ENCODE measurements at regions not wholly inside any gene's neighbourhood (a gene's known extent, or its start where the extent isn't known, plus 50 kb on each side); places are given as distances from the start of the nearest gene placed in this dataset.
"Not testable (repeated sequence)": the region's sequence is repeated elsewhere in the genome, so short reads cannot be mapped to it uniquely, and the experiment has no call there.

GRCh38 chr5:126274763-126275125 lies 148.5 kb upstream of the GRAMD2B start:
- no peak overlapping the region for H3K27ac Mint-ChIP-seq
- DNase-seq: no peak
- H3K4me3 Mint-ChIP-seq: no peak overlapping the region
- no peaks in the 10 kb centered on the region for H3K27me3 Mint-ChIP-seq
- H3K9me3 Mint-ChIP-seq: no peaks in the 10 kb centered on the region
- intact Hi-C loops (cut with micrococcal nuclease): no loop called here
- no peaks in the 10 kb centered on the region for H3K36me3 Mint-ChIP-seq
- ChIA-PET CTCF (no interaction called here), POLR2A (no interaction called here)
- no peaks in the 10 kb centered on the region for H3K4me1 Mint-ChIP-seq (ENCODE audit: low read depth)

- CTCF ChIA-PET: no interaction called here
- Mint-ChIP-seq H3K9me3 (no peaks in the 10 kb centered on the region), H3K4me1 (ENCODE audit: low read depth) (no peaks in the 10 kb centered on the region)
Measured at GRCh38 chr5:126277762-126278161, 145.4 kb upstream of the GRAMD2B start.

GRCh38 chr5:126280343-126280742 lies 142.9 kb upstream of the GRAMD2B start:
- Mint-ChIP-seq H3K27ac (no peak overlapping the region), H3K4me3 (no peak overlapping the region), H3K27me3 (no peaks in the 10 kb centered on the region), H3K4me1 (ENCODE audit: low read depth) (no peaks in the 10 kb centered on the region), H3K36me3 (no peaks in the 10 kb centered on the region), H3K9me3 (no peaks in the 10 kb centered on the region)
- intact Hi-C loops (cut with micrococcal nuclease): no loop called here
- no peak for DNase-seq
- CTCF ChIA-PET: no interaction called here
- POLR2A ChIA-PET: no interaction called here

More at GRCh38 chr5:126277762-126278161, 145.4 kb upstream of the GRAMD2B start:
- intact Hi-C loops (cut with micrococcal nuclease): no loop called here
- DNase-seq: no peak
- Mint-ChIP-seq H3K4me3 (no peak overlapping the region), H3K36me3 (no peaks in the 10 kb centered on the region), H3K27ac (no peak overlapping the region), H3K27me3 (no peaks in the 10 kb centered on the region)
- POLR2A ChIA-PET: no interaction called here

GRCh38 chr5:126280846-126281245 lies 142.4 kb upstream of the GRAMD2B start:
- intact Hi-C loops (cut with micrococcal nuclease): no loop called here
- DNase-seq: no peak
- ChIA-PET POLR2A (no interaction called here), CTCF (no interaction called here)
- no peaks in the 10 kb centered on the region for H3K36me3 Mint-ChIP-seq
- no peaks in the 10 kb centered on the region for H3K9me3 Mint-ChIP-seq
- H3K4me1 Mint-ChIP-seq (ENCODE audit: low read depth): no peaks in the 10 kb centered on the region
- no peaks in the 10 kb centered on the region for H3K27me3 Mint-ChIP-seq
- H3K4me3 Mint-ChIP-seq: no peak overlapping the region
- no peak overlapping the region for H3K27ac Mint-ChIP-seq

- H3K9me3 Mint-ChIP-seq: no peaks in the 10 kb centered on the region
Measured at GRCh38 chr5:126284977-126285696, 138.1 kb upstream of the GRAMD2B start.

GRCh38 chr5:126296121-126296520 lies 127.1 kb upstream of the GRAMD2B start:
- H3K27me3 Mint-ChIP-seq: peaks cover 12% of the 10 kb centered on the region
- DNase-seq; H3K4me3 Mint-ChIP-seq; H3K9me3 Mint-ChIP-seq; intact Hi-C loops (cut with micrococcal nuclease); CTCF ChIA-PET; POLR2A ChIA-PET; H3K4me1 Mint-ChIP-seq (ENCODE audit: low read depth); H3K27ac Mint-ChIP-seq; H3K36me3 Mint-ChIP-seq: not testable (repeated sequence)

More at GRCh38 chr5:126284977-126285696, 138.1 kb upstream of the GRAMD2B start:
- ChIA-PET CTCF (no interaction called here), POLR2A (no interaction called here)
- H3K27ac Mint-ChIP-seq: no peak overlapping the region
- no peak overlapping the region for H3K4me3 Mint-ChIP-seq
- intact Hi-C loops (cut with micrococcal nuclease): no loop called here
- no peaks in the 10 kb centered on the region for H3K27me3 Mint-ChIP-seq
- no peaks in the 10 kb centered on the region for H3K36me3 Mint-ChIP-seq
- no peaks in the 10 kb centered on the region for H3K4me1 Mint-ChIP-seq (ENCODE audit: low read depth)
- no peak for DNase-seq

- DNase-seq: no peak
- Mint-ChIP-seq H3K27ac (no peak overlapping the region), H3K4me3 (no peak overlapping the region), H3K9me3 (peaks cover 4% of the 10 kb centered on the region), H3K4me1 (ENCODE audit: low read depth) (no peaks in the 10 kb centered on the region), H3K36me3 (no peaks in the 10 kb centered on the region), H3K27me3 (peaks cover 5% of the 10 kb centered on the region)
- intact Hi-C loops (cut with micrococcal nuclease): no loop called here
- CTCF ChIA-PET: interaction anchor here (0.6 kb wide), 1 partner anchor 19 kb away, joined by 3 read pairs; no protein-coding TSS in a partner anchor
- POLR2A ChIA-PET: no interaction called here
Measured at GRCh38 chr5:126300293-126300692, 122.9 kb upstream of the GRAMD2B start.

GRCh38 chr5:126301056-126301455 lies 122.2 kb upstream of the GRAMD2B start:
- Mint-ChIP-seq H3K9me3 (peaks cover 4% of the 10 kb centered on the region), H3K27me3 (peaks cover 5% of the 10 kb centered on the region), H3K36me3 (no peaks in the 10 kb centered on the region), H3K27ac (no peak overlapping the region), H3K4me1 (ENCODE audit: low read depth) (no peaks in the 10 kb centered on the region), H3K4me3 (no peak overlapping the region)
- ChIA-PET POLR2A (no interaction called here), CTCF (no interaction called here)
- intact Hi-C loops (cut with micrococcal nuclease): no loop called here
- DNase-seq: no peak

- no peak overlapping the region for H3K27ac Mint-ChIP-seq
- no peak for DNase-seq
- H3K4me3 Mint-ChIP-seq: no peak overlapping the region
- ChIA-PET CTCF (no interaction called here), POLR2A (no interaction called here)
- peaks cover 2% of the 10 kb centered on the region for H3K9me3 Mint-ChIP-seq
- intact Hi-C loops (cut with micrococcal nuclease): no loop called here
- no peaks in the 10 kb centered on the region for H3K36me3 Mint-ChIP-seq
- H3K4me1 Mint-ChIP-seq (ENCODE audit: low read depth): no peaks in the 10 kb centered on the region
- no peaks in the 10 kb centered on the region for H3K27me3 Mint-ChIP-seq
Measured at GRCh38 chr5:126309860-126310259, 113.3 kb upstream of the GRAMD2B start.

GRCh38 chr5:126311766-126312165 lies 111.4 kb upstream of the GRAMD2B start:
- H3K9me3 Mint-ChIP-seq: no peaks in the 10 kb centered on the region
- H3K4me1 Mint-ChIP-seq (ENCODE audit: low read depth): no peaks in the 10 kb centered on the region
- ChIA-PET CTCF (no interaction called here), POLR2A (no interaction called here)
- intact Hi-C loops (cut with micrococcal nuclease): no loop called here
- no peak overlapping the region for H3K27ac Mint-ChIP-seq
- H3K4me3 Mint-ChIP-seq: no peak overlapping the region
- H3K27me3 Mint-ChIP-seq: peaks cover 4% of the 10 kb centered on the region
- no peaks in the 10 kb centered on the region for H3K36me3 Mint-ChIP-seq
- no peak for DNase-seq

- Mint-ChIP-seq H3K9me3 (no peaks in the 10 kb centered on the region), H3K27ac (no peak overlapping the region), H3K4me1 (ENCODE audit: low read depth) (no peaks in the 10 kb centered on the region), H3K4me3 (no peak overlapping the region), H3K36me3 (no peaks in the 10 kb centered on the region), H3K27me3 (peaks cover 4% of the 10 kb centered on the region)
- CTCF ChIA-PET: no interaction called here
- no peak for DNase-seq
- POLR2A ChIA-PET: no interaction called here
- intact Hi-C loops (cut with micrococcal nuclease): no loop called here
Measured at GRCh38 chr5:126315341-126315740, 107.9 kb upstream of the GRAMD2B start.

- no peak overlapping the region for H3K4me3 Mint-ChIP-seq
- intact Hi-C loops (cut with micrococcal nuclease): no loop called here
- no peaks in the 10 kb centered on the region for H3K9me3 Mint-ChIP-seq
- no peak for DNase-seq
- ChIA-PET CTCF (no interaction called here), POLR2A (no interaction called here)
- no peak overlapping the region for H3K27ac Mint-ChIP-seq
- H3K4me1 Mint-ChIP-seq (ENCODE audit: low read depth): no peaks in the 10 kb centered on the region
- no peaks in the 10 kb centered on the region for H3K36me3 Mint-ChIP-seq
- peaks cover 2% of the 10 kb centered on the region for H3K27me3 Mint-ChIP-seq
Measured at GRCh38 chr5:126332326-126332725, 90.9 kb upstream of the GRAMD2B start.

GRCh38 chr5:126334760-126335159 lies 88.4 kb upstream of the GRAMD2B start:
- H3K4me3 Mint-ChIP-seq: no peak overlapping the region
- no peaks in the 10 kb centered on the region for H3K9me3 Mint-ChIP-seq
- no peaks in the 10 kb centered on the region for H3K36me3 Mint-ChIP-seq
- H3K27ac Mint-ChIP-seq: no peak overlapping the region
- H3K4me1 Mint-ChIP-seq (ENCODE audit: low read depth): no peaks in the 10 kb centered on the region
- CTCF ChIA-PET: interaction anchor here (0.6 kb wide), 1 partner anchor 204 kb away, joined by 3 read pairs; no protein-coding TSS in a partner anchor
- no peaks in the 10 kb centered on the region for H3K27me3 Mint-ChIP-seq
- POLR2A ChIA-PET: no interaction called here
- no peak for DNase-seq
- intact Hi-C loops (cut with micrococcal nuclease): no loop called here

Data from activated CD4-positive, alpha-beta memory T cell treated with anti-CD3 and anti-CD28 coated beads for 36 hours (primary cell).